Activated CD8-positive, alpha-beta T cell treated with anti-CD3 and anti-CD28 coated beads for 36 hours (primary cell): ENCODE measurements at regions not wholly inside any gene's neighbourhood (a gene's known extent, or its start where the extent isn't known, plus 50 kb on each side); places are given as distances from the start of the nearest gene placed in this dataset.

Experiments used
- ATAC-seq: fragments of 200-7000 bp; cut with Tn5 transposase; one replicate; pipeline ENCODE4 v1.10.0; 2021; ENCODE audit warnings: mild to moderate bottlenecking, moderate library complexity
- CTCF ChIA-PET: fragments of 350-600 bp; sonication (Branson Sonifier 250); formaldehyde crosslinking; loops from one replicate; lab custom pipeline; 2021; ENCODE audit warnings: antibody characterized with exemption; lab: Charles Lee
- POLR2A ChIA-PET: fragments of 350-600 bp; sonication (Branson Sonifier 250); formaldehyde crosslinking; loops from one replicate; lab custom pipeline; 2021; ENCODE audit warnings: antibody characterized with exemption; lab: Charles Lee
- DNase-seq: peaks from one replicate; pipeline ENCODE4 v3.0.0-alpha.2; 2020
- H3K27ac Mint-ChIP-seq: one replicate; pipeline ENCODE4 v1.8.0; 2021; ENCODE audit warnings: mild to moderate bottlenecking, mixed read lengths
- H3K27me3 Mint-ChIP-seq: one replicate; pipeline ENCODE4 v1.8.0; 2021; ENCODE audit warnings: mixed read lengths
- H3K36me3 Mint-ChIP-seq: one replicate; pipeline ENCODE4 v1.8.0; 2021; ENCODE audit warnings: low read depth, mixed read lengths
- H3K4me1 Mint-ChIP-seq: one replicate; pipeline ENCODE4 v1.8.0; 2021; ENCODE audit warnings: low read depth, mixed read lengths
- H3K4me3 Mint-ChIP-seq: one replicate; pipeline ENCODE4 v1.8.0; 2021; ENCODE audit warnings: mild to moderate bottlenecking, moderate library complexity, mixed read lengths
- H3K9me3 Mint-ChIP-seq: one replicate; pipeline ENCODE4 v1.8.0; 2021; ENCODE audit warnings: mixed read lengths
- intact Hi-C: fragments of 100-400 bp; cut with micrococcal nuclease; formaldehyde crosslinking; loops from one replicate; pipeline ENCODE4 v1.10.0; 2022
- TF ChIP-seq, protein P1 (sequence below): fragments of 200-600 bp; IDR thresholded peaks from one replicate; pipeline ENCODE4 v1.8.0; 2022; ENCODE audit warnings: antibody characterized with exemption, mild to moderate bottlenecking

DNA sequence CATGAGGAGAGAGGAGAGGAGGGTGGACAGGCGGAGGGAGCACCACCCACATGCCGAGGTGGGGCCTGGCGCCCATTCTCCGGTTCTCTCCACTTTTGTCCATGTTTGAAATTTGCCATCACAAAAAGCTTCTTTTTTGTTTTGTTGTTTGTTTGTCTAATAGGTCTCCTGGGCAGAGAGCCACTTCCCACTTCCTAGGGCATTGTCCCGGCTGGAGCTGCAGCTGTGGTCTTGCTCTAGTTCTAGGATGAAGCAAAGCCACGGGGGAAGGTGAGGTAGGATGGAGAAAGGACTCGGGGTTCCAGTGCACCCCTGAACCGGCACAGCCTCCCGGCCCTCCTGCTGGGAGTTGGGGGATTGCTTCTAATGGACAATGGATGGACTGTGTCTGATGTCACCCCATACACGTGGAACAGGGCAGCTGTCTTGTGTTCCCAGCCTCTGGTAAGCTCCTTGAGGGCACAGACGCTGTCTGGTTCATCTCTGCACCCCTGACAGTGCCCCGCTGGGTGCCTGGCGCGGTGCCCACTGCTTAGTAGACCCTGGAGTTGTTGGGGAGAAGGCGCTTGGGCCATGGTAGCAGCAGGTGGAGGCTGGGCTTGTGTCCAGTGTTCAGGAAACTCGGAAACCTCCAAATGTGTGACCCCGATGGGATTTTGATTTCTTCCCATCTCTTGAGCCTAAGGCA lies 278.4 kb downstream of the NDUFA10 start:
- intact Hi-C loops: no loop called here
- Mint-ChIP-seq H3K27me3 (no peaks in the 10 kb centered on the region), H3K4me1 (peaks cover 10% of the 10 kb centered on the region), H3K9me3 (no peaks in the 10 kb centered on the region), H3K4me3 (no peak overlapping the region), H3K36me3 (no peaks in the 10 kb centered on the region), H3K27ac (no peak overlapping the region)
- ChIA-PET POLR2A (no interaction called here), CTCF (no interaction called here)
- TF ChIP-seq, protein P1, sequence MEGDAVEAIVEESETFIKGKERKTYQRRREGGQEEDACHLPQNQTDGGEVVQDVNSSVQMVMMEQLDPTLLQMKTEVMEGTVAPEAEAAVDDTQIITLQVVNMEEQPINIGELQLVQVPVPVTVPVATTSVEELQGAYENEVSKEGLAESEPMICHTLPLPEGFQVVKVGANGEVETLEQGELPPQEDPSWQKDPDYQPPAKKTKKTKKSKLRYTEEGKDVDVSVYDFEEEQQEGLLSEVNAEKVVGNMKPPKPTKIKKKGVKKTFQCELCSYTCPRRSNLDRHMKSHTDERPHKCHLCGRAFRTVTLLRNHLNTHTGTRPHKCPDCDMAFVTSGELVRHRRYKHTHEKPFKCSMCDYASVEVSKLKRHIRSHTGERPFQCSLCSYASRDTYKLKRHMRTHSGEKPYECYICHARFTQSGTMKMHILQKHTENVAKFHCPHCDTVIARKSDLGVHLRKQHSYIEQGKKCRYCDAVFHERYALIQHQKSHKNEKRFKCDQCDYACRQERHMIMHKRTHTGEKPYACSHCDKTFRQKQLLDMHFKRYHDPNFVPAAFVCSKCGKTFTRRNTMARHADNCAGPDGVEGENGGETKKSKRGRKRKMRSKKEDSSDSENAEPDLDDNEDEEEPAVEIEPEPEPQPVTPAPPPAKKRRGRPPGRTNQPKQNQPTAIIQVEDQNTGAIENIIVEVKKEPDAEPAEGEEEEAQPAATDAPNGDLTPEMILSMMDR: no peak
- ATAC-seq (no peak), DNase-seq (no peak)

DNA sequence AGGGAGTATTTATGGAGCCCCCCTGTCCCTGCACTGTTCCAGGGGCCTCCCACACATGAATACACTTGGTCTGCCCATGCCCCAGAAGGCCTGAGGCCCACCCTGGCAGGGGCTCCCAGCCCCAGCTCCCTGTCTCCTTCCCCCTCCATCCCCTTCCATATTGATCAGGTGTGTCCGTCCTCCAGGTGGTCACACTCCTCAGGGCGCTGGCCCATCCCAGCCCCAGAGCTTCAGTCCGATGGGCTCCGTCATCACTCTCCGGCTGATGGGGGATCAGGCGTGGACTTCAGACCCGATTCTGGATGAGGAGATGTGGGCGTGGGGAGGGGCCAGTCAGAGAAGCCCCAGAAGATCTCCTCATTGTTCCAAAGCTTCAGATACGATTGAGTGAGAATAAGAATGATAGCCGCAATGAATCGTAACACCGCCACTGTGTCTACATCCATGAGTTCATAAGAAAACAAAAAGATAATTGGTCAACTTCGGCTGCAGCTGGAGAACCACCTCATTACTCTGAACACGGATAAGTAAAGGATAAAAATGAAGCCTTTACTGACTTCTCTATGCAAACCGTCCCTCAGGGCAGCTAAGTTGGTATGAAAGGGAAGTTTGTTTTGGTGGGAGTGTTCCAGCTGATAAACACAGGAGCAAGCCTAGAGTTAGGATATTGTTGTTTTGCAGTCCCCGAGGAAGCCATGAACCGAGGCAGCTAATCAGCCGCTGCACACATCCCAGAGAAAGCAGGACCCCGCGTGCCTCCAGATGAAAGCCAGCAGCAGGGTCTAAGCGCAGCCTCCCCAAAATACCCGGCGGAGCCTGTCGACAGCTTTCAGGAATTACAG lies 279.5 kb downstream of the NDUFA10 start:
- Mint-ChIP-seq H3K36me3 (no peaks in the 10 kb centered on the region), H3K4me3 (no peak overlapping the region), H3K4me1 (peaks cover 6% of the 10 kb centered on the region), H3K9me3 (no peaks in the 10 kb centered on the region), H3K27ac (no peak overlapping the region), H3K27me3 (no peaks in the 10 kb centered on the region)
- intact Hi-C loops: no loop called here
- ChIA-PET POLR2A (no interaction called here), CTCF (no interaction called here)
- no peak for ATAC-seq
- TF ChIP-seq, protein P1: no peak
- DNase-seq: no peak

DNA sequence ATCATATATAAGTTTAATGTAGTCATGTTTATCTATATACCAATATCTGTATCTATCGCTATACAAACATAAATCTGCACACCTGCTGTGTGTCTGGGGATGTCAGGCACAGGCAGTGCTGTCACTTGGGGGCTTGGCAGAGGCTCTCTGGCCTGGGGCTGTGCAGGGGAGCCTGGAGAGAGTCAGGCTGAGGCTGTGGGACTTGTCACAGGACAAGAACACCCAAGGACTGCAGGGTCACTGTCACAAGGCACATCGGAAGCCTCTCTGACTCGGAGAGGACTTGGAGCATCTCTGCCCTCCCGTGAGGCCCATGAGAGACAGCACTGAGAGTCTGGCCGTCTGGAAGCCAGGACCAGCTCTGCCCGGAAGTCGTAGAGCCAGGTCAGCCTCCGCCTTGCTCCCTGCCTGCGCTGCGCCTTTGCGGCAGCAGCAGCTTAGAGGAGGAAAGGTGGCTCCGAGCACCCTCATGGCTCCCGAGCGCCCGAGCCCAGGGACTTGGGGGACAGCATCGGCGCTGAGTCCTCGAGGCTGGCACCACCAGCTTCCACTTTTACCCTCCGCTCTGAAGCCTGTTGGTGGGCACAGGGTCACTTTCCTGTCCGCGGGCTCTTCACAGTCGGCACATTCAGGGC lies 280.3 kb downstream of the NDUFA10 start:
- CTCF ChIA-PET: no interaction called here
- H3K27me3 Mint-ChIP-seq: no peaks in the 10 kb centered on the region

DNA sequence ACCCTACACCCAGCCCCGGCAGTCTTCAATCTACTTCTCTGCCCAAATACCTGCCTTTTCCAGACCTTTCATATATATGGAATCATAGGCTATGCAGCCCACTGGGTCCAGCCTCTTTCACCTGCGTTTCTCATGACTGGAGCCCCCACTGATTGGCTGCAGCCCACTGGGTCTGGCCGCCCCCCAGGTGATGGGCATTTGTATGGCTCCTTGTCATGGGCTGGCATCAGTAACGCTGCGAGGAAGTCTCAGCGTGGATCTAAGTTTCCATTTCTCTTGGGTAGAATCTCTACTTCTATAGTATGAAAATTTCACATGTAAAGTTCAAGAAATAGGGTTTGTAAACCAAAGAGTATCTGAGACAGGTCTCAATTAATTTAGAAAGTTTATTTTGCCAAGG lies 281.9 kb downstream of the NDUFA10 start:
- no peaks in the 10 kb centered on the region for H3K36me3 Mint-ChIP-seq
- intact Hi-C loops: no loop called here
- TF ChIP-seq, protein P1: no peak
- no peaks in the 10 kb centered on the region for H3K27me3 Mint-ChIP-seq
- ChIA-PET CTCF (no interaction called here), POLR2A (no interaction called here)
- H3K4me1 Mint-ChIP-seq: peaks cover 6% of the 10 kb centered on the region
- H3K9me3 Mint-ChIP-seq: no peaks in the 10 kb centered on the region
- ATAC-seq (no peak), DNase-seq (no peak)
- H3K27ac Mint-ChIP-seq: no peak overlapping the region
- no peak overlapping the region for H3K4me3 Mint-ChIP-seq

More for the DNA sequence above, 280.3 kb downstream of the NDUFA10 start:
- Mint-ChIP-seq H3K9me3 (no peaks in the 10 kb centered on the region), H3K27ac (no peak overlapping the region), H3K4me1 (peaks cover 6% of the 10 kb centered on the region), H3K4me3 (no peak overlapping the region), H3K36me3 (no peaks in the 10 kb centered on the region)
- POLR2A ChIA-PET: no interaction called here
- TF ChIP-seq, protein P1: no peak
- DNase-seq (no peak), ATAC-seq (no peak)
- intact Hi-C loops: no loop called here

DNA sequence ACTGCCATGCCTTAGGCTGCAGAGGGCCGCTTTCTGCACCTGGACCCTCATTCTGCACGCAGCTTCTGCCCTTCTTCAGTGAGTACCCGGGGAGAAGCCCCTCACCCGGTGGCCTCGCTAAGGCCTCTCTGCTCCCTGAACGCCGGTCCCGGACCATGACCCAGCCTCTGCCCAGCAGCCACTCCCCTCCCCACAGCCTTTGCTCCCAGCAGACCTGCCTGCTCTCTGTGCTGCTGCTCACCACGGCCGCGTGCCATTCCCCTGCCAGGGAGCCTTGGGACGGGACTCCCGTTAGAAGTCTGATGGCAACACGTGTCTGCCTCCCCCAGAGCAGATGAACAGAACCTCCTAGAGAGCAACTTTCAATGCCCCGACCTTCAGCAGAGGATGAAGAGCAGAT lies 282.8 kb downstream of the NDUFA10 start:
- POLR2A ChIA-PET: no interaction called here
- Mint-ChIP-seq H3K9me3 (no peaks in the 10 kb centered on the region), H3K36me3 (no peaks in the 10 kb centered on the region)

More for the DNA sequence above, 282.8 kb downstream of the NDUFA10 start:
- ATAC-seq (no peak), DNase-seq (no peak)
- intact Hi-C loops: no loop called here
- Mint-ChIP-seq H3K27ac (no peak overlapping the region), H3K4me1 (peaks cover 2% of the 10 kb centered on the region), H3K4me3 (no peak overlapping the region), H3K27me3 (no peaks in the 10 kb centered on the region)
- CTCF ChIA-PET: no interaction called here
- TF ChIP-seq, protein P1: no peak
